ENCODE measurements at regions not wholly inside any gene's neighbourhood (a gene's known extent, or its start where the extent isn't known, plus 50 kb on each side); places are given as distances from the start of the nearest gene placed in this dataset.

DNA sequence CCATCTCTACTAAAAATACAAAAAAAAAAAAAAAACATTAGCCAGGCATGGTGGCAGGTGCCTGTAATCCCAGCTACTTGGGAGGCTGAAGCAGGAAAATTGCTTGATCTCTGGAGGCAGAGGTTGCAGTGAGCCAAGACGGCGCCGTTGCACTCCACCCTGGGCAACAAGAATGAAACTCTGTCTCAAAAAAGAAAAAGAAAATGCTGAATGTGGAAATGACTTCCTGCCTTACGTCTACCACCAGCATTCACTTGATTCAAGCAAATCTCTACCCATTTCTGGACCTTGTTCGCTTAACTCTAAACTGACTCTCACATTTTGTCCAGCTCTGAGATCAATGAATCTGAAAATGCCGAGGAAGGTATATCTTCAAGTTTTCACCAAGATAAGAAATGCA is 825.3 kb downstream of the TRIB2 start:
- Histone ChIP-seq H3F3A (ENCODE audit: insufficient read depth, low read length) (peaks cover 29% of the 10 kb centered on the region), H3K4me1 (ENCODE audit: low read length) (peaks cover 48% of the 10 kb centered on the region), H3K4me3 (ENCODE audit: low read length) (peak overlapping the region; percentile 40), H3K27ac (ENCODE audit: low read length) (peak overlapping the region; percentile 89), H3K9me2 (replicated peaks; ENCODE audit: insufficient read depth, low read length) (no peaks in the 10 kb centered on the region), H3K36me3 (replicated peaks; ENCODE audit: insufficient read depth, low read length) (no peaks in the 10 kb centered on the region), H3K79me2 (ENCODE audit: low read length) (no peaks in the 10 kb centered on the region), H3K9ac (ENCODE audit: low read length) (peak overlapping the region; percentile 57), H3K27me3 (replicated peaks; ENCODE audit: insufficient read depth, low read length) (no peaks in the 10 kb centered on the region), H2AFZ (ENCODE audit: low read length) (peak overlapping the region; percentile 73), H3K9me3 (replicated peaks; ENCODE audit: insufficient read depth, low read length) (no peaks in the 10 kb centered on the region), H3K4me2 (ENCODE audit: low read depth, low read length) (peak overlapping the region; percentile 70), H4K20me1 (ENCODE audit: insufficient read depth, low read length) (no peaks in the 10 kb centered on the region)
- no peak for TF ChIP-seq EZH2phosphoT487 (IDR thresholded peaks at IDR 0.05; ENCODE audit: low read length)
- TF ChIP-seq, protein P1, sequence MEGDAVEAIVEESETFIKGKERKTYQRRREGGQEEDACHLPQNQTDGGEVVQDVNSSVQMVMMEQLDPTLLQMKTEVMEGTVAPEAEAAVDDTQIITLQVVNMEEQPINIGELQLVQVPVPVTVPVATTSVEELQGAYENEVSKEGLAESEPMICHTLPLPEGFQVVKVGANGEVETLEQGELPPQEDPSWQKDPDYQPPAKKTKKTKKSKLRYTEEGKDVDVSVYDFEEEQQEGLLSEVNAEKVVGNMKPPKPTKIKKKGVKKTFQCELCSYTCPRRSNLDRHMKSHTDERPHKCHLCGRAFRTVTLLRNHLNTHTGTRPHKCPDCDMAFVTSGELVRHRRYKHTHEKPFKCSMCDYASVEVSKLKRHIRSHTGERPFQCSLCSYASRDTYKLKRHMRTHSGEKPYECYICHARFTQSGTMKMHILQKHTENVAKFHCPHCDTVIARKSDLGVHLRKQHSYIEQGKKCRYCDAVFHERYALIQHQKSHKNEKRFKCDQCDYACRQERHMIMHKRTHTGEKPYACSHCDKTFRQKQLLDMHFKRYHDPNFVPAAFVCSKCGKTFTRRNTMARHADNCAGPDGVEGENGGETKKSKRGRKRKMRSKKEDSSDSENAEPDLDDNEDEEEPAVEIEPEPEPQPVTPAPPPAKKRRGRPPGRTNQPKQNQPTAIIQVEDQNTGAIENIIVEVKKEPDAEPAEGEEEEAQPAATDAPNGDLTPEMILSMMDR (IDR thresholded peaks at IDR 0.05; ENCODE audit: low read length): no peak
- no peak for TF ChIP-seq EZH2 (optimal IDR thresholded peaks at IDR 0.05; ENCODE audit: low read depth, low read length)
- DNase-seq: peak; percentile 75

DNA sequence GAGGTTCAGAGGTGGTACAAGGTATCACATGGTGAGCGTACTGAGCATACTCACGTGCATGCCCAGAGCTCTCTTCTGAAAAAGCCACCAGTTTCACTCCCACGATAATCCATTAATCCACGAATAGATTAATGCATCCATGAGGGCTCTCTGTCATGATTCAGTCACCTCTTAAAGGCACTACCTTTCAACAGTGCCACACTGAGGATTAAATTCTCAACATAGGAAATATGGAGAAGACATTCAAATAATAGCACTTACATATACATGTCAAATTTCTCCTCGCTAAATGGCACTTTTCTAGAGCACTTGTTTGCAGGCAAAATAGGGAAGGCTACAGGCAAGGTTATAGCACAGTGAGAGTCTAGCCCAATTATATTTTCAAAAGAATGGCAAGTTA is 825.9 kb downstream of the TRIB2 start:
- no peaks in the 10 kb centered on the region for H3K36me3 ChIP-seq (replicated peaks; ENCODE audit: insufficient read depth, low read length)
- no peaks in the 10 kb centered on the region for H4K20me1 ChIP-seq (ENCODE audit: insufficient read depth, low read length)
- H3K9me3 ChIP-seq (replicated peaks; ENCODE audit: insufficient read depth, low read length): no peaks in the 10 kb centered on the region
- H3K4me3 ChIP-seq (ENCODE audit: low read length): peak overlapping the region; percentile 31
- peak overlapping the region; percentile 57 for H3K9ac ChIP-seq (ENCODE audit: low read length)
- TF ChIP-seq, protein P1 (IDR thresholded peaks at IDR 0.05; ENCODE audit: low read length): no peak
- TF ChIP-seq EZH2 (optimal IDR thresholded peaks at IDR 0.05; ENCODE audit: low read depth, low read length): no peak
- no peak for TF ChIP-seq EZH2phosphoT487 (IDR thresholded peaks at IDR 0.05; ENCODE audit: low read length)
- H3K9me2 ChIP-seq (replicated peaks; ENCODE audit: insufficient read depth, low read length): no peaks in the 10 kb centered on the region
- DNase-seq: peak; percentile 77
- H2AFZ ChIP-seq (ENCODE audit: low read length): peak overlapping the region; percentile 73
- H3K27me3 ChIP-seq (replicated peaks; ENCODE audit: insufficient read depth, low read length): no peaks in the 10 kb centered on the region
- peak overlapping the region; percentile 89 for H3K27ac ChIP-seq (ENCODE audit: low read length)
- H3K79me2 ChIP-seq (ENCODE audit: low read length): no peaks in the 10 kb centered on the region
- H3F3A ChIP-seq (ENCODE audit: insufficient read depth, low read length): peaks cover 29% of the 10 kb centered on the region
- H3K4me1 ChIP-seq (ENCODE audit: low read length): peaks cover 48% of the 10 kb centered on the region
- H3K4me2 ChIP-seq (ENCODE audit: low read depth, low read length): peak overlapping the region; percentile 70

DNA sequence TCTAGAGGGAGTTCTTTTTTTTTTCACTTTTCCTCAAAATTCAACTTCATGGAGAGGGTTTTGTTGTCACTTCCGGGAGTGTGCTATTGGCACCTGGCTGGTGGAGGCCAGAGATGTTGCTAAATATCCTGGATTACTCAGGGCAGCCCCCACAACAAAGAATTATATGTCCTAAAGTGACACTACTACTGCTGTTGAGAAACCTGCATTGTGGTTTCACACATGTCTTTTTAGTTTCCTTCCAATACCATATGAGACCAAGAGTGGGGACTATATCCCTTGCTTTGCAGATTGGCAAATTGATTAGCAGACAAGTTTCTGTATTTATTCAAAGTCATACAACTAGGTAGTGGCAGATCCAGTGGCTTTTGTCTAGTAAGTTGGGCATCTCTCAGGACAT is 826.8 kb downstream of the TRIB2 start:
- H3K4me1 ChIP-seq (ENCODE audit: low read length): peaks cover 48% of the 10 kb centered on the region
- no peaks in the 10 kb centered on the region for H3K27me3 ChIP-seq (replicated peaks; ENCODE audit: insufficient read depth, low read length)
- TF ChIP-seq EZH2phosphoT487 (IDR thresholded peaks at IDR 0.05; ENCODE audit: low read length): no peak

DNA sequence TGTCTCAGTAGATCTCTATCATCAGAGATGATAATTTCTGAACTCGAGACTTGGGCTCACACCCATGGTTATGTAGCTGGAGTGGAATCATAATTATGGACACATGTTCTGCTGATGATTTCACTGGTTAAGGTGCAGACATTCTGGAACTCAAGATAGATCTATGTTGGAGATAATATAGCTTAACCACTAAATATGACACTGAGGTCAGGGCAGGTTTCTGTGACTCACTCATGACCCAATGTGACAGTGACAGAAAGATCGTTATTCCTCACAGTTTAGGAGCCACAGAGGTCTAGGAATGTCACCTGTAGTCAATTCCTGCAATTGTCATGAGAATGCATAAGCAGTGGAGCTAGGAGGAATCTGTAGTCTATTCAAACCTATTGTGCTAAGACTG is 828.6 kb downstream of the TRIB2 start:
- H3K9me3 ChIP-seq (replicated peaks; ENCODE audit: insufficient read depth, low read length): no peaks in the 10 kb centered on the region
- no peak overlapping the region for H2AFZ ChIP-seq (ENCODE audit: low read length)
- H4K20me1 ChIP-seq (ENCODE audit: insufficient read depth, low read length): no peaks in the 10 kb centered on the region
- no peak overlapping the region for H3K4me2 ChIP-seq (ENCODE audit: low read depth, low read length)
- H3K4me3 ChIP-seq (ENCODE audit: low read length): no peak overlapping the region
- H3K27me3 ChIP-seq (replicated peaks; ENCODE audit: insufficient read depth, low read length): no peaks in the 10 kb centered on the region
- DNase-seq: no peak
- H3K27ac ChIP-seq (ENCODE audit: low read length): no peak overlapping the region
- peaks cover 57% of the 10 kb centered on the region for H3K4me1 ChIP-seq (ENCODE audit: low read length)
- H3F3A ChIP-seq (ENCODE audit: insufficient read depth, low read length): peaks cover 36% of the 10 kb centered on the region
- no peaks in the 10 kb centered on the region for H3K36me3 ChIP-seq (replicated peaks; ENCODE audit: insufficient read depth, low read length)
- TF ChIP-seq EZH2phosphoT487 (IDR thresholded peaks at IDR 0.05; ENCODE audit: low read length) (no peak), EZH2 (optimal IDR thresholded peaks at IDR 0.05; ENCODE audit: low read depth, low read length) (no peak)
- TF ChIP-seq, protein P1 (IDR thresholded peaks at IDR 0.05; ENCODE audit: low read length): no peak
- no peaks in the 10 kb centered on the region for H3K9me2 ChIP-seq (replicated peaks; ENCODE audit: insufficient read depth, low read length)
- no peak overlapping the region for H3K9ac ChIP-seq (ENCODE audit: low read length)
- no peaks in the 10 kb centered on the region for H3K79me2 ChIP-seq (ENCODE audit: low read length)

More for the DNA sequence above, 826.8 kb downstream of the TRIB2 start:
- no peaks in the 10 kb centered on the region for H3K79me2 ChIP-seq (ENCODE audit: low read length)
- no peak overlapping the region; the same call in 1 of the 2 replicates for H3K9ac ChIP-seq (ENCODE audit: low read length)
- no peaks in the 10 kb centered on the region for H4K20me1 ChIP-seq (ENCODE audit: insufficient read depth, low read length)
- H3K9me2 ChIP-seq (replicated peaks; ENCODE audit: insufficient read depth, low read length): no peaks in the 10 kb centered on the region
- H3K4me2 ChIP-seq (ENCODE audit: low read depth, low read length): peak overlapping the region; percentile 40; the same call in 1 of the 2 replicates
- H3K9me3 ChIP-seq (replicated peaks; ENCODE audit: insufficient read depth, low read length): no peaks in the 10 kb centered on the region
- no peak overlapping the region for H3K4me3 ChIP-seq (ENCODE audit: low read length)
- peak overlapping the region; percentile 38 for H2AFZ ChIP-seq (ENCODE audit: low read length)
- H3K27ac ChIP-seq (ENCODE audit: low read length): peak overlapping the region; percentile 89; the same call in 1 of the 2 replicates
- H3F3A ChIP-seq (ENCODE audit: insufficient read depth, low read length): peaks cover 29% of the 10 kb centered on the region
- peak; percentile 80 for DNase-seq
- no peaks in the 10 kb centered on the region for H3K36me3 ChIP-seq (replicated peaks; ENCODE audit: insufficient read depth, low read length)
